GM12878 (cell line): ENCODE measurements at regions not wholly inside any gene's neighbourhood (a gene's known extent, or its start where the extent isn't known, plus 50 kb on each side); places are given as distances from the start of the nearest gene placed in this dataset.

Experiments
- ATAC-seq: fragments of 200-7000 bp; cut with Tn5 transposase; 3 replicates; pipeline ENCODE4 v1.9.1; 2020; ENCODE audit warnings: mild to moderate bottlenecking, moderate library complexity
- BruUV-seq: library from RNA; stranded (reverse); fragments of 400-500 nt; replicated peaks from 2 replicates; lab custom pipeline; 2021; lab: Mats Ljungman, UMichigan
- CTCF ChIA-PET: fragments of 300-600 bp; sonication (Branson Sonifier 250); formaldehyde crosslinking; extraction: SDS; loops from one replicate; lab custom pipeline; 2021; ENCODE audit warnings: inconsistent platforms; lab: Yijun Ruan, JAX
- POLR2A ChIA-PET: fragments of 350-600 bp; formaldehyde crosslinking; extraction: SDS; loops from one replicate; lab custom pipeline; 2021; ENCODE audit warnings: inconsistent platforms; lab: Charles Lee
- RAD21 ChIA-PET: fragments of 300-600 bp; sonication (Branson Sonifier 250); formaldehyde crosslinking; loops from one replicate; lab custom pipeline; 2023; ENCODE audit warnings: antibody characterized with exemption; ENCODE audit not compliant: unreplicated experiment; lab: Charles Lee
- SMC1A ChIA-PET: fragments of 300-600 bp; sonication (Branson Sonifier 250); formaldehyde crosslinking; loops from one replicate; lab custom pipeline; 2023; ENCODE audit not compliant: unreplicated experiment, uncharacterized antibody; lab: Charles Lee
- DNase-seq: peaks from one replicate; pipeline ENCODE4 v3.0.0-alpha.2; 2011; ENCODE audit warnings: low read depth, low spot score
- FAIRE-seq: peaks from 3 replicates; lab custom pipeline; 2011; peaks lifted over from hg19 to GRCh38; lab: Jason Lieb, UNC
- H2AFZ ChIP-seq: 2 replicates; pipeline ENCODE4 v1.6.0; 2011; ENCODE audit warnings: low read depth, low read length, control low read depth; ENCODE audit not compliant: control insufficient read depth
- H3K27ac ChIP-seq: 2 replicates; pipeline ENCODE4 v1.5.1; 2011; ENCODE audit warnings: control low read depth; ENCODE audit not compliant: control insufficient read depth, insufficient read depth
- H3K27me3 ChIP-seq, 2 experiments: replicated peaks in 1 of 2; 2 replicates each; pipeline versions ENCODE4 v1.6.0 to v1.6.1; 2011; ENCODE audit warnings: low read length in 1 of 2; ENCODE audit not compliant: control insufficient read depth in 2 of 2, insufficient read depth in 2 of 2
- H3K36me3 ChIP-seq, 2 experiments: 2 replicates each; pipeline ENCODE4 v1.5.1; 2011; ENCODE audit warnings: low read length in 1 of 2; ENCODE audit not compliant: control insufficient read depth in 2 of 2, insufficient read depth in 2 of 2
- H3K4me1 ChIP-seq: 2 replicates; pipeline ENCODE4 v1.6.1; 2011; ENCODE audit warnings: mild to moderate bottlenecking, low read length, moderate library complexity, mixed read lengths; ENCODE audit not compliant: control insufficient read depth, insufficient read depth
- H3K4me2 ChIP-seq: 2 replicates; pipeline ENCODE4 v1.6.0; 2011; ENCODE audit warnings: control low read depth; ENCODE audit not compliant: control insufficient read depth, insufficient read depth
- H3K4me3 ChIP-seq: fragments of 200-600 bp; sonication (generic); 2 replicates; pipeline ENCODE4 v1.5.1; 2016
- H3K79me2 ChIP-seq: 2 replicates; pipeline ENCODE4 v1.6.0; 2011; ENCODE audit warnings: low read length; ENCODE audit not compliant: control insufficient read depth, insufficient read depth
- H3K9ac ChIP-seq: 2 replicates; pipeline ENCODE4 v1.8.0; 2011; ENCODE audit warnings: low read length, control low read depth, mixed read lengths; ENCODE audit not compliant: control insufficient read depth, insufficient read depth
- H3K9me3 ChIP-seq: replicated peaks from 3 replicates; pipeline ENCODE4 v1.5.1; 2011; ENCODE audit warnings: mild to moderate bottlenecking, low read length; ENCODE audit not compliant: control insufficient read depth, insufficient read depth
- H4K20me1 ChIP-seq: 2 replicates; pipeline ENCODE4 v1.6.0; 2011; ENCODE audit not compliant: control insufficient read depth, insufficient read depth
- ATF3 ChIP-seq: IDR thresholded peaks from 2 replicates; pipeline ENCODE4 v1.6.1; 2011; ENCODE audit warnings: low read depth, mild to moderate bottlenecking, low read length, moderate library complexity, borderline replicate concordance; ENCODE audit errors: extremely low read depth
- EED ChIP-seq: sonication (generic); IDR thresholded peaks from 2 replicates; pipeline ENCODE4 v1.6.1; 2016; ENCODE audit warnings: antibody characterized with exemption, low read depth
- EGR1 ChIP-seq, 2 experiments: IDR thresholded peaks; 1 replicate in 1 of 2; 2 replicates in 1 of 2; pipeline ENCODE4 v1.6.1; 2011 to 2012; ENCODE audit warnings: low read depth in 2 of 2, low read length in 2 of 2, borderline replicate concordance in 1 of 2, mild to moderate bottlenecking in 1 of 2, moderate library complexity in 1 of 2
- HDAC6 ChIP-seq: fragments of 200-600 bp; sonication (generic); IDR thresholded peaks from one replicate; pipeline ENCODE4 v1.8.0; 2017; ENCODE audit warnings: antibody characterized with exemption; ENCODE audit not compliant: unreplicated experiment
- KLF5 ChIP-seq: fragments of 450-650 bp; IDR thresholded peaks from 2 replicates; pipeline ENCODE4 v1.6.1; 2014; ENCODE audit warnings: mild to moderate bottlenecking; ENCODE audit not compliant: partially characterized antibody
- MLLT1 ChIP-seq: fragments of 450-650 bp; IDR thresholded peaks from 2 replicates; pipeline ENCODE4 v1.6.1; 2016; ENCODE audit warnings: mild to moderate bottlenecking
- MXI1 ChIP-seq: fragments of 150-350 bp; IDR thresholded peaks from 2 replicates; pipeline ENCODE4 v1.6.1; 2011; ENCODE audit warnings: low read depth, mild to moderate bottlenecking, inconsistent platforms, low read length, improper control_type of control experiment
- NFYB ChIP-seq: IDR thresholded peaks from 2 replicates; pipeline ENCODE4 v1.6.1; 2011; ENCODE audit warnings: low read depth, mild to moderate bottlenecking, low read length, improper control_type of control experiment, moderate library complexity; ENCODE audit not compliant: insufficient read depth
- NR2C1 ChIP-seq: fragments of 450-650 bp; IDR thresholded peaks from 2 replicates; pipeline ENCODE4 v1.6.1; 2017; ENCODE audit warnings: antibody characterized with exemption, mild to moderate bottlenecking, moderate library complexity
- PAX5 ChIP-seq: IDR thresholded peaks from 2 replicates; pipeline ENCODE4 v1.6.1; 2011; ENCODE audit warnings: low read depth, low read length, borderline replicate concordance
- POU2F2 ChIP-seq: IDR thresholded peaks from 3 replicates; pipeline ENCODE4 v1.6.1; 2011; ENCODE audit warnings: low read depth, mild to moderate bottlenecking, low read length, borderline replicate concordance
- RELB ChIP-seq: fragments of 450-650 bp; IDR thresholded peaks from 2 replicates; pipeline ENCODE4 v1.6.1; 2017; ENCODE audit warnings: low read depth, mild to moderate bottlenecking, moderate library complexity
- RFX5 ChIP-seq: IDR thresholded peaks from 2 replicates; pipeline ENCODE4 v1.6.1; 2011; ENCODE audit warnings: low read depth, low read length, improper control_type of control experiment
- SP1 ChIP-seq: IDR thresholded peaks from one replicate; pipeline ENCODE4 v1.6.1; 2011; ENCODE audit warnings: low read depth, low read length
- TCF3 ChIP-seq: IDR thresholded peaks from 2 replicates; pipeline ENCODE4 v1.6.1; 2012; ENCODE audit warnings: low read depth, mild to moderate bottlenecking, low read length, borderline replicate concordance; ENCODE audit not compliant: insufficient read depth
- ZBTB40 ChIP-seq: fragments of 450-650 bp; IDR thresholded peaks from 2 replicates; pipeline ENCODE4 v1.6.1; 2016; ENCODE audit warnings: mild to moderate bottlenecking, moderate library complexity, borderline replicate concordance
- ZSCAN29 ChIP-seq: fragments of 450-650 bp; IDR thresholded peaks from 2 replicates; pipeline ENCODE4 v1.6.1; 2017; ENCODE audit warnings: mild to moderate bottlenecking, moderate library complexity
- WGBS: methylation state at CpG from one replicate; pipeline ENCODE4 v1.1.6; 2016; ENCODE audit warnings: low lambda C conversion rate; ENCODE audit not compliant: insufficient replicate concordance, insufficient coverage; ENCODE audit errors: missing lambda C conversion rate; 5-methylcytosine and 5-hydroxymethylcytosine counted together
- in situ Hi-C: fragments of 300-500 bp; cut with MboI; formaldehyde crosslinking; loops from 9 replicates; pipeline ENCODE4 v1.14.3; 2018; ENCODE audit warnings: mixed read lengths
- intact Hi-C: fragments of 100-400 bp; cut with micrococcal nuclease; formaldehyde crosslinking; loops from one replicate; pipeline ENCODE4 v1.14.2; 2022; ENCODE audit not compliant: unreplicated experiment

- Histone ChIP-seq H3K36me3 (no peaks in the 10 kb centered on the region), H4K20me1 (no peaks in the 10 kb centered on the region), H3K4me2 (no peak overlapping the region), H3K27ac (no peak overlapping the region), H3K9me3 (no peaks in the 10 kb centered on the region), H3K9ac (no peak overlapping the region), H3K4me1 (no peaks in the 10 kb centered on the region), H3K27me3 (no peaks in the 10 kb centered on the region), H3K79me2 (no peaks in the 10 kb centered on the region), H3K4me3 (no peak overlapping the region), H2AFZ (no peak overlapping the region)
- intact Hi-C loops (no loop called here), in situ Hi-C loops (no loop called here)
- SMC1A ChIA-PET, result no interaction called here
- ATAC-seq (no peak), FAIRE-seq (no peak), DNase-seq (no peak)
- RAD21 ChIA-PET, result no interaction called here
- POLR2A ChIA-PET, result no interaction called here
- TF ChIP-seq PAX5 (no peak), MLLT1 (no peak), HDAC6 (no peak), NFYB (no peak), SP1 (no peak), EED (no peak), ZBTB40 (no peak), TCF3 (no peak), POU2F2 (no peak), MXI1 (no peak), KLF5 (no peak), RFX5 (no peak), EGR1 (IDR thresholded peaks at IDR 0.05; ENCODE audit: borderline replicate concordance in 1 of 2, low read depth in 2 of 2, low read length in 2 of 2) (no peak), ATF3 (no peak), NR2C1 (no peak), RELB (no peak), ZSCAN29 (no peak)
- 0% methylated on average over 4 of the region's 4 CpGs for WGBS
- BruUV-seq, result no TSS peak
- CTCF ChIA-PET, result interaction anchor here (1.1 kb wide), 1 partner anchor 13 kb away, joined by 3 read pairs; no protein-coding TSS in a partner anchor
Measured at GRCh38 chr6:55046869-55047422, 127.4 kb upstream of the HCRTR2 start.
